Activated CD4-positive, alpha-beta T cell treated with anti-CD3 and anti-CD28 coated beads, Interleukin-2, amount 10 ng/mL, durations not matched to agents 24 days and 14 days (primary cell): ENCODE measurements at regions not wholly inside any gene's neighbourhood (a gene's known extent, or its start where the extent isn't known, plus 50 kb on each side); places are given as distances from the start of the nearest gene placed in this dataset.

Source experiments
- DNase-seq: peaks from one replicate; pipeline ENCODE4 v3.0.0; 2022
- H3K27ac Mint-ChIP-seq: one replicate; pipeline ENCODE4 v1.8.0; 2022; ENCODE audit warnings: mild to moderate bottlenecking, mixed read lengths
- H3K27me3 Mint-ChIP-seq: one replicate; pipeline ENCODE4 v1.8.0; 2022; ENCODE audit warnings: mixed read lengths
- H3K36me3 Mint-ChIP-seq: one replicate; pipeline ENCODE4 v1.8.0; 2022; ENCODE audit warnings: low read depth, mild to moderate bottlenecking, mixed read lengths
- H3K4me1 Mint-ChIP-seq: one replicate; pipeline ENCODE4 v1.8.0; 2021; ENCODE audit warnings: mixed read lengths
- H3K4me3 Mint-ChIP-seq: one replicate; pipeline ENCODE4 v1.8.0; 2022; ENCODE audit warnings: mild to moderate bottlenecking, moderate library complexity, mixed read lengths
- H3K9me3 Mint-ChIP-seq: one replicate; pipeline ENCODE4 v1.8.0; 2021; ENCODE audit warnings: mixed read lengths
- intact Hi-C: fragments of 100-400 bp; cut with micrococcal nuclease; formaldehyde crosslinking; loops from one replicate; pipeline ENCODE4 v1.15.1; 2023

DNA sequence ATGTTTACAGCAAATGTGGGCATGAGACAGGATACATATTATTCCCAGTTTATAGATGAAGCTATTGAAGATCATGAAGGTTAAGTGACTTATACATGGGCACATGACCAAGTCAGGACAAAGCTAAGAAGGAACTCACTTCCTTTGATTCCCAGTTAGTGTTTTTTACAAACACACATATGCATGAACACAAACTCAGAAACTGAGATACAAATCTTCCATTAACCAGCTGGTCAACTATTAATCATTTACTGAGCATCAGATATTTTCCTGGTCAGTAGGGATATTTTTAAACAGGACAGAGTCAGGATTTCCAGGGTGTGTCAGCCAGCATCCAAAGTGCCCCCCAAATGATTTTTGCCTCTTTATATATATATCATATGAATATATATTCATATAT lies 222.2 kb downstream of the OGFRL1 start:
- H3K9me3 Mint-ChIP-seq, result no peaks in the 10 kb centered on the region
- intact Hi-C loops, result no loop called here
- H3K4me1 Mint-ChIP-seq, result no peaks in the 10 kb centered on the region
- no peak overlapping the region for H3K27ac Mint-ChIP-seq
- no peak for DNase-seq
- no peak overlapping the region for H3K4me3 Mint-ChIP-seq
- H3K36me3 Mint-ChIP-seq, result no peaks in the 10 kb centered on the region
- peaks cover 2% of the 10 kb centered on the region for H3K27me3 Mint-ChIP-seq

DNA sequence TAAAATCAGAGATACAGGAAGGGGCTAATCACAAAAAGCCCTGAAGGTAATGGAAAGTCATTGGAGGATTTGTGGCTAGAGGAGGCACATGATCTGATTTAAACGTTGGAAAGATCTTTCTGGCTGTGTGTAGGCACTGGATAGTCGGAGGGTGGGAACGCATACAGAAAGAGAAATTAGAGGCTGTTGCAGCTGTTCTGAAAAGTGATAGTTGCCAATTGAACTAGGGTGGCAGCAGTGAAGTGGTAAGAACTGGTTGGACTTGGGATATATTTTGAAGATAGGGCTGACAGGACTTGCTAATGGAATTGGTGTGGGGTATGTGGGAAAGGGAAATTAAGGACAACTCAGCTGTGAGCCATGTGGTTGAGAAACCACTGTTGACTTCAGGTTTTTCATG lies 223.6 kb downstream of the OGFRL1 start:
- H3K27ac Mint-ChIP-seq, result no peak overlapping the region
- H3K36me3 Mint-ChIP-seq, result no peaks in the 10 kb centered on the region
- intact Hi-C loops, result no loop called here
- DNase-seq, result no peak
- no peak overlapping the region for H3K4me3 Mint-ChIP-seq
- H3K27me3 Mint-ChIP-seq, result peaks cover 2% of the 10 kb centered on the region
- H3K4me1 Mint-ChIP-seq, result no peaks in the 10 kb centered on the region
- no peaks in the 10 kb centered on the region for H3K9me3 Mint-ChIP-seq

DNA sequence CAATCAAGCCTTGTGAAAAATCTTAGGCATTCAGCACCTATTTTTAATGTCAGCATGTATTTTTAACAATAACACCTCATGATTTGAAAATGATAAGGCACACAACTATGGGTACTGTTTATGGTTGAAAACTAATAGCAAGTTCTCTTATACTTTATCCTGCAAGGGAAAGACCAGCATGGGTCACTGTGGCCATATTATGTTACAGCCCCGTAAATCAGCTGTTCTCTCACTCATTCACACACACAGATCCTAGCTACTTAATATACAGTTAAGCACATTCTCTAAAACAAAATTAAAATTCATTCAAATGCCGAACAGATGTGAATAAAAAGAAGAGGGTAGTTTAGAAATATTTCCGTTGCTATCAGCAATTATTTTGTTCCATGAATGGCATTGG lies 224.4 kb downstream of the OGFRL1 start:
- H3K9me3 Mint-ChIP-seq, result no peaks in the 10 kb centered on the region
- intact Hi-C loops, result no loop called here

DNA sequence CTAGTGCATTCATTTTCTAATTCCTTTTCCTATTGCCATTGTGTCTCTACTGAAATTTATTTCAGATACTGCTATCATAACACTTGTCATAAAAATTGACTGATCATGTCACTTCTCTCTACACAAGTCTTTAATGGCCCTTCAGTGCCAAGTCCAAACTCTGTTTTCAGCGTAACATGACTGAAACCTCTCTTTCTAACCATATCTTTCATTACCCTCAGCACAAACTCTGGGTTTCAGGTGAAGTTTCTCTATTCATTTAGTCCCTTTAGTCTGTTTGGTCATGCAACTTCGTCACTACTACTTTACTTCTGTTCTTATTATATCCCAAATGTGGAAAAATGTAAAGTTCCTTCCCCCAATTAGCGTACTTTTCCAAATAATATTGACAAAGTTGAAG lies 234.9 kb downstream of the OGFRL1 start:
- peaks cover 4% of the 10 kb centered on the region for H3K27me3 Mint-ChIP-seq

More for the DNA sequence above, 224.4 kb downstream of the OGFRL1 start:
- Mint-ChIP-seq H3K36me3 (no peaks in the 10 kb centered on the region), H3K4me3 (no peak overlapping the region), H3K4me1 (no peaks in the 10 kb centered on the region), H3K27me3 (peaks cover 2% of the 10 kb centered on the region), H3K27ac (no peak overlapping the region)
- no peak for DNase-seq

DNA sequence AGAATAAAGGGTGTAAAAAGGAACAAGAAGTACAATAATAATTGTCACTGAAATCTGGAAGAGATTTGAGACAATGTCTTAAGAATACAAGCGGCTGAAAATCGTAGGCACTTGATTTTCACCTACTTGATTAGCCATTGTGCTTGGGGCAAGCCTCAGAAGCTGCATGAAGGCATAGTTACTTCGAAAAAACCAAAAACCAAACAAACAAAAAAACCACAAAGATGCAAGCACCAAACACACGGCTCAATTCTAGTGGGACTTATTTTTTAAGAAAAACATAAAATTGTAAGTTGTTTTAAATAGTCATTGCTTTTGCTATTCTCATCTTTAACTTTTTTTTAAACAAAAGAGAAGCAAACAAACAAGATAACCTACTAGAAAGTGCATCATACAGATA lies 235.6 kb downstream of the OGFRL1 start:
- H3K27ac Mint-ChIP-seq, result no peak overlapping the region
- H3K4me1 Mint-ChIP-seq, result no peaks in the 10 kb centered on the region
- H3K27me3 Mint-ChIP-seq, result peaks cover 4% of the 10 kb centered on the region
- no peak overlapping the region for H3K4me3 Mint-ChIP-seq
- no peak for DNase-seq
- intact Hi-C loops, result no loop called here
- no peaks in the 10 kb centered on the region for H3K36me3 Mint-ChIP-seq
- no peaks in the 10 kb centered on the region for H3K9me3 Mint-ChIP-seq

More for the DNA sequence above, 234.9 kb downstream of the OGFRL1 start:
- Mint-ChIP-seq H3K27ac (no peak overlapping the region), H3K9me3 (no peaks in the 10 kb centered on the region), H3K4me1 (no peaks in the 10 kb centered on the region), H3K4me3 (no peak overlapping the region), H3K36me3 (no peaks in the 10 kb centered on the region)
- intact Hi-C loops, result no loop called here
- DNase-seq, result no peak

DNA sequence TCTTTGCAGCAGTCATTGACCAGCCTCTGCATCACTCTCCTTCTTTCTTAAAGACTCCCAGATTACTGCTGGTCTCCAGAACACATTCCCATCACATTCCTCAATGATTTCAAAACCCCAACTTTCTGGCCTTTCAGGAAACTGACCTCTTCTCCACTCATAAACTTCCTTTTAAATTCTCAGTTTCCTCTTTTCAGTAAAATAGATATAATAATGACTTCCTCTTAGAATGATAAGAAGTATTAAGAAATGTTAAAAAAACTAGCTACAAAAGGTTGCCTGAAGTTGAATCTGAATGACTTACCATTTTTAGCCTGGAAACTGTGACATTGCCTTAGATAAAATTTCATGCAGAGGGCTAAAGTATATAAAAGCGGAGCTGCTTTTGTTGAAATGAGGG lies 239.3 kb downstream of the OGFRL1 start:
- DNase-seq, result no peak
- intact Hi-C loops, result no loop called here

DNA sequence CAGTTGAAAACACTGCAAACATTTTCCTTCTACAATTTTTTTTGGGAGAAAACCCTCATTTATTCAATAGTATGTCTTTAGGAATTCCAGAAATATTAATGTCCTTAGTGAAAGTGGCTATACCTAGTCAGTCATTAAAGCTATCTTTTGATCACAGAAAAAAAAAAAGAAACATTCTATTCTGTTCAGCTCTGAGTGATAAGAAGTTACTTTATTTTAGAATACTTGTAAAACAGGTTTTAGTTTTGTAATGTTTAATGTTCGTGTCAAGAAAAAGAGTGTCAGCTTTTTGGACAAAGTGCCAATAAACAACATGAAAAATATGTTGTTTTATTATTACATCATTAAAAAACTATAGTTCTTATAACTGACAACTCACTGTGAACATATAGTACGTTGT lies 240.4 kb downstream of the OGFRL1 start:
- no peak overlapping the region for H3K27ac Mint-ChIP-seq
- H3K4me3 Mint-ChIP-seq, result no peak overlapping the region
- H3K4me1 Mint-ChIP-seq, result no peaks in the 10 kb centered on the region
- H3K9me3 Mint-ChIP-seq, result no peaks in the 10 kb centered on the region
- no peaks in the 10 kb centered on the region for H3K27me3 Mint-ChIP-seq
- no peak for DNase-seq
- H3K36me3 Mint-ChIP-seq, result no peaks in the 10 kb centered on the region
- intact Hi-C loops, result no loop called here

More for the DNA sequence above, 239.3 kb downstream of the OGFRL1 start:
- Mint-ChIP-seq H3K27ac (no peak overlapping the region), H3K4me1 (no peaks in the 10 kb centered on the region), H3K9me3 (no peaks in the 10 kb centered on the region), H3K36me3 (no peaks in the 10 kb centered on the region), H3K27me3 (no peaks in the 10 kb centered on the region), H3K4me3 (no peak overlapping the region)

DNA sequence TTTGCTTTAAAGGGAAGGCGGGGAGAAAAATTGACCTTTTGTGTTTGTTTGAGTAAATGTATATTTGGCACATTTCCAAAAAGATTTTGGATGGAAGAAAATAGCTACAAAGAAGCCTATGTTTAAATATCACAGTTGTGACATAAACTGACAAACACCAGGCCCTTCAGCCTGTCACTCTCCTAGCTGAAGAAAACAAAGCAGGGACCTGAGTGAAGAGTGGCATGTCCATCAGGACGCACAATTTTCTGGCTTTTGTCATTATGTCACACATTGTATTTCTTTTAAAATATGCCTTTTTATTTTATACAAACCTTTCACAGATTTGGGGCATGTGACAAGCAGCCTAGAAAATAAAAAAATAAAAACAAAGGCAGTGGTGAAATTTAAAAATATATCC lies 241.2 kb downstream of the OGFRL1 start:
- Mint-ChIP-seq H3K4me3 (no peak overlapping the region), H3K27me3 (no peaks in the 10 kb centered on the region), H3K27ac (no peak overlapping the region), H3K9me3 (no peaks in the 10 kb centered on the region), H3K36me3 (no peaks in the 10 kb centered on the region), H3K4me1 (no peaks in the 10 kb centered on the region)
- intact Hi-C loops, result loop anchor here (5.0 to 10.0 kb wide), 3 partner anchors 558 to 1795 kb away; no protein-coding TSS in a partner anchor
- no peak for DNase-seq

DNA sequence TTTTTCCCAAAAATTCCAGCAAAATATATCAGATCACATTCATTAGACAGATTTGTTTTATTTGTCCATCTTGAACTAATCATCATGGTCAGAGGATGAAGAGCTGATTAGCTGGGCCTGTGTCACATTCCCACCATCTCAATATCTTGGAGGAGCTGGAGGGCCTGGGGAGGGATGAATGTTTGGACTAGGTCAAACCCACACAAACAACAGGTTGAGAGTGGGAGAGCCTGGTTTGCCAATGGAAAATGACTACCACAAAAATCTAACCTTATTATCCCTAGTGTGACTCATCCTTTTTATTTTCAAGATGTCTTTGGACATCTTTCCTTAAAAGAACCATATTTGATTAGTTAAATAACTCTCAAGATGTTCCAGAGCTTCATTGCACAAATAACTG lies 242.4 kb downstream of the OGFRL1 start:
- H3K9me3 Mint-ChIP-seq, result no peaks in the 10 kb centered on the region
- H3K4me1 Mint-ChIP-seq, result no peaks in the 10 kb centered on the region
- no peak for DNase-seq
- no peaks in the 10 kb centered on the region for H3K27me3 Mint-ChIP-seq
- H3K36me3 Mint-ChIP-seq, result no peaks in the 10 kb centered on the region
- no peak overlapping the region for H3K4me3 Mint-ChIP-seq
- intact Hi-C loops, result loop anchor here (5.0 to 10.0 kb wide), 3 partner anchors 556 to 1794 kb away; no protein-coding TSS in a partner anchor
- no peak overlapping the region for H3K27ac Mint-ChIP-seq

DNA sequence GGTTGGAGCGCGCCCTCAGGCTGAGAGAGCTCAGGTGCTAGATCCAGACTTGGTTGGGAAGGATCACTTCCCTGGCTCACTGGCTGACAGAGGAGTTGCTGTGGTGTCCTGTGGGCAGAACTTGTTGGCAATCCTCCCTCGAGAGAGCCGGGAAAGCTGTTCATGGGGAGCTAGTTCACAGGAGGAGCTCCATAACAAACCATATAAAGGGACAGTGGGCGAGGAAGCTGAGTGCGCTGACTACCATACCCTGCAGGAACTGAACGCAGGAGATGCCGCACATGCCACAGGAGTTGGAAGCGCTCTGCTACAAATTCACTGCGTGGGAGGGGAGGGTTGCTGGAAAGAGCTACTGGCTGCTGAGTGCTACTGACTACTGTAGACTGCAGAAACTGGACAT lies 243.2 kb downstream of the OGFRL1 start:
- no peak for DNase-seq
- intact Hi-C loops, result loop anchor here (5.0 to 10.0 kb wide), 3 partner anchors 555 to 1793 kb away; no protein-coding TSS in a partner anchor
- H3K36me3 Mint-ChIP-seq, result no peaks in the 10 kb centered on the region
- no peaks in the 10 kb centered on the region for H3K4me1 Mint-ChIP-seq
- H3K9me3 Mint-ChIP-seq, result no peaks in the 10 kb centered on the region
- H3K4me3 Mint-ChIP-seq, result no peak overlapping the region
- H3K27me3 Mint-ChIP-seq, result no peaks in the 10 kb centered on the region
- no peak overlapping the region for H3K27ac Mint-ChIP-seq

DNA sequence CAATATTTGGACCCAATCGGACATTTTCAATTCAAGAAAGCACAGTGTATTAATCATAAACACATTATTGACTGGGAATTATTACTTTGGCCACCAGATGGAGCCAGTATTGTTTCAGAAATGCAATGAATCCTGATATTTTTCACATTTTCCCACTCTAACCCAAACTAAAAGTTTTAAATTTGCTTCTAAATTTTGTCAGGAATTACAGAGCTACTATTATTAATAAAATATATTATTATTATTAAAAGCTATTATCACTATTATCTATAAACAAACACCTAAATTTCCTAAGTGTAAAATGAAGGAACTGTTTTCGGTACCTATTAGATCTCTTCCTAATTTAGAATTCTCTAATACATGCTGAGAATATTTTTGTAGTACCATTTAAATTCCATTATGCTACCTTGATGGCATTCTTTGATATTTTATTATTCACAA lies 245.3 kb downstream of the OGFRL1 start:
- Mint-ChIP-seq H3K27ac (no peak overlapping the region), H3K4me3 (no peak overlapping the region), H3K9me3 (no peaks in the 10 kb centered on the region), H3K36me3 (no peaks in the 10 kb centered on the region), H3K4me1 (no peaks in the 10 kb centered on the region), H3K27me3 (no peaks in the 10 kb centered on the region)
- intact Hi-C loops, result loop anchor here (5.0 to 10.0 kb wide), 3 partner anchors 553 to 1791 kb away; no protein-coding TSS in a partner anchor
- DNase-seq, result no peak

DNA sequence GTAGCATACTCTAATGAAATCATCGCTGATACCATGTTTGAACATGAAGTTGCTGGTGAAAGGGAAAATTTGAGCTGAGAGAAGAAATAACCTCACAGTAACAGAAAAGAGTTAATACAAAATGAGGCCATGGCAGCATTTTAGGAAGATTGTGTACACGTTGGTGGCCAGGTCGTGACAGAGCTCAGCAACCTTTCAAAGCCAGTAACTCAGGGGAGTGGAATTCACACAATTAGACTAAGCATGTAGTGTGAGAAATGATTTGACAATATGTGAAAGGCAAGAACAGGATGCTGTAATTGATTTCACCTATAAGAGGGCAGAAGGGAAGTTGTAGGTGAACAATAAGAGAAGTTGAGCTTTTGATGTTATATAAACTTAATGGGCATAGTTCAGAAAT lies 246.3 kb downstream of the OGFRL1 start:
- H3K9me3 Mint-ChIP-seq, result no peaks in the 10 kb centered on the region
- H3K27me3 Mint-ChIP-seq, result no peaks in the 10 kb centered on the region
- H3K36me3 Mint-ChIP-seq, result no peaks in the 10 kb centered on the region
- intact Hi-C loops, result loop anchor here (5.0 to 10.0 kb wide), 3 partner anchors 552 to 1790 kb away; no protein-coding TSS in a partner anchor
- no peaks in the 10 kb centered on the region for H3K4me1 Mint-ChIP-seq
- DNase-seq, result no peak
- H3K4me3 Mint-ChIP-seq, result no peak overlapping the region
- H3K27ac Mint-ChIP-seq, result no peak overlapping the region

DNA sequence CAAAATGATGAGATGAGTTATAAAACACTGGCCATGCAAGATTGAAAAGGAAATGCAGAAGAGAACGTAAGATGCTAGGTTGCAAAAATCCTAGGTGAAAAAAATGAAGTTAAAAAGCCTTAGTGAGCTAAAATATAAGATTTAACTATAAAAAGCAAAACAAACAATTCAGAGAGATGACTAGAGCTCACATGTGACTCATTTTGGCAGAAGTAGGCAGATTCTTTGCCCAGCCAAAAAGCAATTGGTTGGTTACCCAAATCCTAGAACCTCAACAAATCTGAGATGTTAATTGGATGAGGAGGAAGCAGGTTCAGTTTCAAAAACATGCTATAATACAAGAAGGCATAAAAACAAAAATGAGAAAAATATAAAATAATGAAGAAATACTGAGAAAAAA lies 249.1 kb downstream of the OGFRL1 start:
- Mint-ChIP-seq H3K27ac (no peak overlapping the region), H3K4me3 (no peak overlapping the region), H3K9me3 (no peaks in the 10 kb centered on the region), H3K4me1 (no peaks in the 10 kb centered on the region), H3K27me3 (no peaks in the 10 kb centered on the region), H3K36me3 (no peaks in the 10 kb centered on the region)
- no peak for DNase-seq
- intact Hi-C loops, result loop anchor here (10.0 kb wide), 2 partner anchors 1647 to 1787 kb away; no protein-coding TSS in a partner anchor

DNA sequence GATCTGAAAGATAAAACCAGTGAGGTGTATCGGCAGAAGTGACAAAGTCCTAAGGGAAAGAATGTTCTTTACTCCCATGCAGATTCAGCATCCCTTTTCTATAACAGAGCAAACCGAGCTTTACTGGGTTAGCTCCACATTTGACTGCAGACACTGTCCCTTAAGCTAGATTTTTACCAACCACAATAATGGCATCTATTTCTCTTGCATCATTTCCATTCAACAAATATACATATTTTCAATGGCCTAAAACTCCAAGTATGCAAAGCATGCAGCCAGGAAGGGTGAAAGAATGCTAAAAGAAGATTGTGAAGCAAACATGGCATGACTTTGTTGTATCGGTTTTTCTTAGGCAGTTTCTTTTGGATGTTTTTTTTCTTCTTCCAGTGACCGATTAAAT lies 255.4 kb downstream of the OGFRL1 start:
- no peaks in the 10 kb centered on the region for H3K4me1 Mint-ChIP-seq
- intact Hi-C loops, result no loop called here
- no peaks in the 10 kb centered on the region for H3K9me3 Mint-ChIP-seq
- no peak overlapping the region for H3K4me3 Mint-ChIP-seq
- no peak overlapping the region for H3K27ac Mint-ChIP-seq
- no peak for DNase-seq
- no peaks in the 10 kb centered on the region for H3K27me3 Mint-ChIP-seq
- H3K36me3 Mint-ChIP-seq, result no peaks in the 10 kb centered on the region

DNA sequence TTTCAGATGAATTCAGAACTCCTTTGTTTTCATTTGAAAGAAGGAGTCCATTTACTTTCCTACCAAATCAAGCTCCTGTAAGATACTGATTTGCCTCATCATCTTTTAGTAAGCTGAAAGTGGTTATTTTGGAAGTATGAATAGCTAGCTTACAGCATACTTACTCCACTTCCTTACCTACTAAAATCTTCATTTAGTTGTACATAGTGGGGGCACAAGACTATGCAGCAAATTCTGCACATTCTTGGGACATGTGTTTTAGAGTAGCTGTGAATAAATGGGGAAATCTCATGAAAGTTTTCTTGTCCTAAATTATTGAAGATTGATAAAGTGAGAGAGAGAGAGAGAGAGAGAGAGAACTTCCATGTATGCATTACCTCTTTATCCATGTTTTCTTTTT lies 256.3 kb downstream of the OGFRL1 start:
- Mint-ChIP-seq H3K27me3 (no peaks in the 10 kb centered on the region), H3K36me3 (no peaks in the 10 kb centered on the region), H3K9me3 (no peaks in the 10 kb centered on the region), H3K27ac (no peak overlapping the region), H3K4me3 (no peak overlapping the region), H3K4me1 (no peaks in the 10 kb centered on the region)
- no peak for DNase-seq
- intact Hi-C loops, result no loop called here
